ENCODE measurements at regions not wholly inside any gene's neighbourhood (a gene's known extent, or its start where the extent isn't known, plus 50 kb on each side); places are given as distances from the start of the nearest gene placed in this dataset.
A peak's percentile ranks its signal among the peaks of the same experiment; 100 is the strongest.
"Not testable (repeated sequence)": the region's sequence is repeated elsewhere in the genome, so short reads cannot be mapped to it uniquely, and the experiment has no call there.

DNA sequence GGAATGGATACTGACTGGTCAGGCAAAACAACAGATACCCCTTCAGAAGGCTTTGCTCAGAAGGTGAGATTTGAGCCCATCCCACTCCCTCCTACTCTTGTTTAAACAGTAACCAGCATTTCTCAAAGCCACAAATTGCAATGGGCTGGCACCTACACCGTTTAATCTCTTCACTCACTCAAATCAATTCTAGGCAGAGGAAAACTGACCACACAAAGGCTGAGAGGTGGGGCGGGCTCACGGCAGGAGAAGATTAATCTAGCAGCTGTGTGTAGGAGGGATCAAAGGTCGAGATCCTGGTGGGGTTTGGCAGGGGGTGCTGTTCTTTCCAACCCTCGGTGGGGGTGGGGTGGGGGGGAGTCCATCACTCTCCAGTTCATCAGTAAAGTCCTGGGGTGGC lies 622.4 kb downstream of the BCOR start:
- no peak for DNase-seq (ENCODE audit: low read depth)

GRCh38 chrX:39476604-39477021 lies 621.1 kb downstream of the BCOR start:
- no peak for DNase-seq (ENCODE audit: low read depth)

- no peak for DNase-seq (ENCODE audit: low read depth)
Measured at GRCh38 chrX:39477031-39477761, 620.6 kb downstream of the BCOR start.

DNA sequence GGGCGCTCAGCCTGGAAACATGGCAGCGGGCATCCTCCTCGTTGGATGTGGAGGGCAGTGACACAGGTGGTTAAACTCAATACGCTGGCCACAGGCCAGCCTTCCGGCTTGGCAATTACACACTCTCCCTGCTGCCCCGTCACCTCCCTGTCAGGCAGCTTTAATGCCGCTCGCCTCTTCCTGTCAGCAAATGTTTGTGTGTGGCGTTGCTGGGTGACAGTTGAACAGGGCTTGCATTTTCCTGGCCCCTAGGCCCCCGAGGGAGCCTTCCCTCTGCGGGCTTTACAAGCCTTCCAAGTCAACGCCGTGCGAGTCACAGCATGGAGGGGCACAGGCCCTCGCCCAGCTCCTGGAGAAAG lies 620.0 kb downstream of the BCOR start:
- peak; percentile 2 for DNase-seq (ENCODE audit: low read depth)

GRCh38 chrX:39479856-39480255 lies 617.9 kb downstream of the BCOR start:
- no peak for DNase-seq (ENCODE audit: low read depth)

GRCh38 chrX:39480963-39481362 lies 616.8 kb downstream of the BCOR start:
- no peak for DNase-seq (ENCODE audit: low read depth)

- no peak for DNase-seq (ENCODE audit: low read depth)
Measured at GRCh38 chrX:39481621-39482020, 616.1 kb downstream of the BCOR start.

DNA sequence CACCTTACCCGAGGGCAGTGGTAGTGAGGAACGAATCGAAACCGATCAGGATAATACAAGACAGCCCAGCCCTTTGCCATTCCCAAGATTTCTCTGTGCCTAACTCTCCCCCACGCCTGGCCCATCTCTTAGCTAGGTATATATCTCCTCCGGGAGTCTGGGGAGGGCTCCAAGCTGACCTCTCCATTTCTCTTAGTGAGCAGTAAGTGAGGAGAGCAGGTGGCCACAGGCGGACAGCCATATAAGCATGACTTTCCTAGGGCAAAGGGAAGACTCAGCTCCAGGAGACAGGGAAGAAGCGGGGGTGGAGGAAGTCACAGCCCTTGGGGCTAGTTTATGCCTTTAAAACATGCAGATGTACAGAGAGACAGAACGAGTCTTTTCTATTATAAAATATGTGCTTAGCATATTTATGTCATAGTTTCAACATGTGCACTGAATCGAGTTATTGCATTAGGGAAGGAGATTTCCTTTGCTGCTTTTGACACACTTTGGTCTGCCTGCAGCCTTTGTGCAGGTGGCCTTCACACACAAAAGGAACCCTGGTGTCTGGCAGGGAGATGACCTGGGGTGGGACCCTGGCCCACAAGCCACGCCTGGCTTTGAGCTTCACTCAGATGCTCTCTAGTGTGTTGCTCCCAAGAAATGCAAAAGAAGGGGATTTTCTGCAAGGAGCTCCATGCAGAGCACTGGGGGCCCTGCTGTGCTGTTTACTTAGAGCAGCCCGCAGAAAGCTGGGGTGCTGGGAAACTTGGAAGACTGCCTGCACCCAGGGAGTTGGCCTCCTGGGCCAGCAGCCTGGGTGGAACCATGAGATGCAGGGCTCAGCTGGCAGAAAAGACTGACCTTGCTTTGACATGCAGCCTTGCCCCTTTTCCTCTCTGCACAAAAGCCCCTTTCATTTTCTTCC lies 613.3 kb downstream of the BCOR start:
- DNase-seq (ENCODE audit: low read depth) = no peak

GRCh38 chrX:39487166-39487968 lies 610.4 kb downstream of the BCOR start:
- DNase-seq (ENCODE audit: low read depth) = no peak

DNA sequence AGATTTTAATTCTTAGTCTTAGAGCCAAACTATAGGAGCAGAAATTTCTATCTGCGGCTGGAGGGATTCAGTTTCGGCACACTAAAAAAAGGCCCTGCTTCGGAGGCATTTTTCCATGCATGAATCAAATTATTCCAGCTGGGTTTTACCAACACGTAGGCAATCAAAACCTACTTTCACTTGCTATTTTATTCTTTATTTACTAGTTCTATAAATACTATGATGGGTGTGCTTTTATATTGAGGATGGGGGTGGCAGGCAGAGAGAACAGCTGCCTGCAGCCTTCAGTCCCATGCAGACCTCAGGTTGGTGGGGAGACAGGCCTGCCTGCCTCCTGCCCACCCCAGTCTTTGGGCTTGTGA lies 609.8 kb downstream of the BCOR start:
- DNase-seq (ENCODE audit: low read depth) = no peak

GRCh38 chrX:39491548-39492297 lies 606.0 kb downstream of the BCOR start:
- peak; percentile 46 for DNase-seq (ENCODE audit: low read depth)

DNA sequence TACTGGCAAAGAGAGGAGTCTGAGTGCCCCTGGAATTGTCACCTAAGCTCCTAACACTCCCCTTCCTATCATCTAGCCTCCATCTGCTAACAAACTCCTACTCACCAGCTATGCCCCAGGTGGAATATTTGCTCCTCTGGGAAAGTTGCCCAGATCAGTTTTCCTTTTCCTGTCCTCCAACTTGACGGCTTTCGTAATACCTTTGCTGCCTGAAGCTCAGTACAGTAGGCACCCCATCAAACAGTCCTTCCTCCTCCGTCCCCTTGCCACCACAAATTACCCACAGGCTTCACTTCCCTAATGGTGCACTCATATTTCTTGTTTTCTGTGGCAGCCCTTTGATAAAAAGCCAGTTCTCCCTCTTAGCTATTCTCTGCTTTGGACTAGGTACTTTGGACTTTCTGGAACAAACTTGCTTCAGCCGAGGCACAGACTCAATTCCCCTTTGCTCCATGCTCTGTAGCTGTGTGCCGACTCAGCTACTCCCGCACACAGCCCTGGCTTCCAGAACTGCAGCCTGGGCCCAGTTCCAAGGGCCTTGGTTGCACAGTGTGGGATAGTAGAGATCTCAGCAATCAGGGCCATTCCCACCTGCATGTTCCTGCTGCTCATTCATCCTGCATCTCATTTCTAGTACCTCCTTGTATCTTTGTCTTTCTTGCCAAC lies 605.1 kb downstream of the BCOR start:
- no peak for DNase-seq (ENCODE audit: low read depth)

DNA sequence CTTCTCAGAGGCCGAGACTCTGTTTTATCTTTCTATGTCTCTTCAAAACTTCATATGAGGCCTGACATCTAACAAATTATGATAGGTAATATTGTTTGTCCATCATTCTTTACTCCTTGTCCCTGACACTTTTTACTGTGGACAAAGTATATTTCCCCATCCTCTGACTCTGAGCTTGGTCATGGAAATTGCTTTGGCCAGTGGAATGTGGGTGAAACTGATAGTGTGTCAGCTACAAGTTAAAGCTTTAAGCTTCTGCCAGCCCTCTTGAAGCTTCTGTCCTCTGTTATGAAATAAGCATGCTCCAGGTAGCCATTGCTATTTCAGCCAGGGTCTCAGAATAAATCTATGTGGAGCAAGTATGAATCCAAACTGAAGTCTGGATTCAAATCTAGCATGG lies 604.6 kb downstream of the BCOR start:
- DNase-seq (ENCODE audit: low read depth) = no peak

DNA sequence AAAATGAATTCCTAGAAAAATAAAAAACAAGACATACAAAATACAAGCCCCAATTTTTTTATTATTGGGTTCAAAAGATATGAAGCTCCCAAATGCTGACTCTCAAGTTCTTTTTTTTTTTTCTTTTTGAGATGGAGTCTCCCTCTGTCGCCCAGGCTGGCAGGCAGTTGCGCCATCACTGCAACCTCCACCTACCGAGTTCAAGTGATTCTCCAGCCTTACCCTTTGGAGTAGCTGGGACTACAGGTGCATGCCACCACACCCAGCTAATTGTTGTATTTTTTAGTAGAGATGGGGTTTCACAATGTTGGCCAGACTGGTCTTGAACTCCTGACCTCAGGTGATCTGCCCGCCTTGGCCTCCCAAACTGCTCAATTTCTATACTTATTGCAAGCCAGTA lies 600.6 kb downstream of the BCOR start:
- not testable (repeated sequence) for DNase-seq (ENCODE audit: low read depth)

- DNase-seq (ENCODE audit: low read depth) = no peak
Measured at GRCh38 chrX:39497702-39498265, 600.0 kb downstream of the BCOR start.

DNA sequence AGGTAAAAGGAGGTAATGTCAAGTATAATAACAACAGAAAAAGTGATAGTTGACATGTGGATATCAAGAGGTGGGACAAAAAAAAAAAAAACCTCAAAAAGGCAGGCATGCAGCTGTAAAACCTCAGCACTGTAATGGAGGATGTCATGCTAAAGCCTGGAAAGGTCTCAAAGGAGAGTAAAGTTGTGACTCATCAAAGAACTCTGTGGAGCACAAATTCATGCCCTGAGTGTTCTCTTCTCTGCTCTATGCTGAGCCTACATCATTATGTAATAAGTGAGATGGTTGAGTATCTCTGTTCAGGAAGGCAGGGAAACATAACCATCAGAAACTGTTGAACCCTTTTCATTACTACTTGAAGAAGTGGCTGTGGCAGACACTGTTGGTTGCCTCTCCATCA lies 597.8 kb downstream of the BCOR start:
- DNase-seq (ENCODE audit: low read depth) = no peak

DNA sequence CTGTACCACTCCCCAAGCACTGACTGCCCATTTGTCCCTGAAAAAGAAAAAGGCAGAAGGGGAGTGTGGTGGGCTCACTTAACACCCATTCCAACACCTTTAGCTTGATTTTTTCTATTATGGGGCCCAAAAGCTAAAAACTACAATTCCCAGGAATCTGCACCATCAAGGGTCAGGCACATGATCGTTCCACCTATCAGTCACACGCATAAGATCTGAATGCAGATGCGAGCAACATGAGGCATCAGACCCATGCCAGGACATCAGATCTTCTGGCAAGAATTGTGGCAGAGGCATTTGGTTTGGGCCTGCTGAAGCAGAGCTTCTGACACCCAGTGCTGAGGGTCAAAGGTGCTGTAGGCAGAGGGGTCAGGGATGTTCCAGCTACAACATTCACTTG lies 595.9 kb downstream of the BCOR start:
- no peak for DNase-seq (ENCODE audit: low read depth)

- no peak for DNase-seq (ENCODE audit: low read depth)
Measured at GRCh38 chrX:39502486-39502885, 595.3 kb downstream of the BCOR start.

GRCh38 chrX:39504227-39504626 lies 593.5 kb downstream of the BCOR start:
- DNase-seq (ENCODE audit: low read depth) = no peak

DNA sequence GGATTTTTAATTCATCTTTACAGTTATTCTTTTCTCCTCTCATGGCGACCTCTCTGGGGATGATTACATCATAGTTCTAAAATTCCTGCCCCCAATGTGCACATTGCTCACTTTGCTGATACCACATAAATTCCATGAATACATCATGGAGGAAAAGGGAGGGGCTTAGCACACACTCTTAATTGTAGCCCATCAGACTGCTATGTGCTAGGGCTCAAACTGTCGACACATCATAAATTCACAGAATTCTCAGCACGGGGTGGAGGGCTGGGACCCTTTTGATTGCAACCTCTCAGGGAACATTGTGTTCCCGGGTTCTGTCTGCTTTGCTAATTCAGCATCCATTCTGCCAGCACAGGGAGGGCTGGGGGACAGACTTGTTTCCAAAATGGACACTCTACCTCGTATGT lies 592.9 kb downstream of the BCOR start:
- no peak for DNase-seq (ENCODE audit: low read depth)

GRCh38 chrX:39506131-39506530 lies 591.6 kb downstream of the BCOR start:
- no peak for DNase-seq (ENCODE audit: low read depth)
